ENCODE measurements at regions not wholly inside any gene's neighbourhood (a gene's known extent, or its start where the extent isn't known, plus 50 kb on each side); places are given as distances from the start of the nearest gene placed in this dataset.

- no peak for TF ChIP-seq POLR2A (IDR thresholded peaks at IDR 0.05)
- no peak for TF ChIP-seq CTCF (IDR thresholded peaks at IDR 0.05)
- TF ChIP-seq POLR2AphosphoS5 (IDR thresholded peaks at IDR 0.05): no peak
Observed at GRCh38 chr3:59116233-59116537, 66.4 kb upstream of the CFAP20DC start.
